ENCODE measurements at regions not wholly inside any gene's neighbourhood (a gene's known extent, or its start where the extent isn't known, plus 50 kb on each side); places are given as distances from the start of the nearest gene placed in this dataset.

GRCh38 chr1:22323846-22324504, 127.7 kb upstream of the ZBTB40 start:
- H4K91ac ChIP-seq (ENCODE audit: low read depth, low read length), result no peak overlapping the region
- peaks cover 5 to 8% of the 10 kb centered on the region in 2 experiments for H3K4me1 ChIP-seq (ENCODE audit: control insufficient read depth in 1 of 2, insufficient read depth in 2 of 2, low read length in 2 of 2)
- H3K14ac ChIP-seq (ENCODE audit: low read length), result no peak overlapping the region
- no peak overlapping the region for H4K12ac ChIP-seq (ENCODE audit: low read depth, low read length)
- DNase-seq, result no peak
- H2BK120ac ChIP-seq (ENCODE audit: insufficient read depth, low read length, poor library complexity), result no peak overlapping the region
- H3K27ac ChIP-seq (ENCODE audit: low read depth, low read length), result no peak overlapping the region
- peaks cover 3% of the 10 kb centered on the region for H3K79me1 ChIP-seq (ENCODE audit: low read length)
- no peak overlapping the region for H3K18ac ChIP-seq (ENCODE audit: low read length)
- H2BK5ac ChIP-seq (ENCODE audit: low read depth, low read length, poor library complexity), result no peak overlapping the region
- peaks cover 2% of the 10 kb centered on the region for H3K9me3 ChIP-seq (ENCODE audit: insufficient read depth, low read depth, low read length)
- H4K8ac ChIP-seq (ENCODE audit: low read depth, low read length), result no peak overlapping the region
- H3K36me3 ChIP-seq (ENCODE audit: control insufficient read depth in 1 of 2, insufficient read depth in 2 of 2, low read length in 2 of 2), result no peaks in the 10 kb centered on the region
- no peaks in the 10 kb centered on the region for H3K27me3 ChIP-seq (ENCODE audit: insufficient read depth, low read length)
- no peak overlapping the region for H3K23ac ChIP-seq (ENCODE audit: low read length)
- H3K9ac ChIP-seq (ENCODE audit: low read length), result no peak overlapping the region
- H3K4me2 ChIP-seq (ENCODE audit: low read length), result no peak overlapping the region
- no peak overlapping the region for H2AK5ac ChIP-seq (ENCODE audit: low read length)
- H2AFZ ChIP-seq (ENCODE audit: insufficient read depth, low read length, poor library complexity), result no peak overlapping the region
- no peak overlapping the region for H3K4me3 ChIP-seq (ENCODE audit: low read depth, low read length)
- H3K4ac ChIP-seq (ENCODE audit: low read depth, low read length), result no peak overlapping the region
- no peak overlapping the region for H2BK12ac ChIP-seq (ENCODE audit: low read length)
- no CpG with 5 or more reads among the region's 11 CpGs for WGBS (ENCODE audit: extremely low coverage, insufficient coverage, insufficient read length)
- H3K79me2 ChIP-seq (ENCODE audit: control insufficient read depth, insufficient read depth, low read length, poor library complexity), result no peaks in the 10 kb centered on the region

DNA sequence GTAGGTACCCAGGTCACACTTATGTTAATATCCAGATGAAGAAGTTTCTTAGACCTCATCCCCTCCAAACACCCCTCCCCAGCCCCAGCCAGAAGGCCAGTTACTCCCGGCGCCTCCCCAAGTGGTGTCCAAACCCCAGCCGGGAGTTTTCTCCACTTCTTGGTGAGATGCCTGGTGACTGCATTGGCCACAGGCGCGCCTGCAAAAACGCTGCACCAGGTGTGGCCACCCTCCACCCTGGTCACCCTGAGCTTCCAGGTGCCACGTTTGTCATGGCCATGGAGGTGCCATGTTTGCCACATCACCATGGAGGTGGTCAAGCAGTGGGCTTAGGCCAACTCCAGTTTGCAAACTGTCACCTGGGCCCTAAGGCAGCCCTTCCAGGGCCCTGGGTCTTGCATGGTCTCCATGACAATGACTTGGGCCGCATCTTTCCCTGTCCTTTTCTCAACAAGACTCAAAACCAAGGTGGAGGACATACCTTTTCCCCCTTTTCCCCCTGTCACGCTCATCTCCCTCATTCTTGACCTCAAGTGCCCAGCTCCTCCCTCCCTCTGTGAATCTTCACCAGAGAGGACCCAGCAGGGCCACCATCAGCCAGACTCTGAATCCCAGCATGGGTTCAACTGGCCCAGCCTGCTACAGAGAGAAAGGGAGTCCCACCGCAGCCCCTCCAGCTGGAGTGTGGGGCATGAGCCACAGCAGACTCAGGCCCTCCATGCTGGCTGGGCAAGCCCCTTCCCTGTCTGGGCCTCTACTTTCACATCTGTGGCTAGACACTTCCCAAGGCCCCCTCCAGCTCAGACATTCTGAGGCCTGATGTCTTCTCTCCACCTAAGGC, 125.9 kb upstream of the ZBTB40 start:
- peaks cover 5 to 8% of the 10 kb centered on the region in 2 experiments for H3K4me1 ChIP-seq (ENCODE audit: control insufficient read depth in 1 of 2, insufficient read depth in 2 of 2, low read length in 2 of 2)
- H3K36me3 ChIP-seq (ENCODE audit: control insufficient read depth in 1 of 2, insufficient read depth in 2 of 2, low read length in 2 of 2), result no peaks in the 10 kb centered on the region
- H3K18ac ChIP-seq (ENCODE audit: low read length), result no peak overlapping the region
- no peak overlapping the region for H2BK120ac ChIP-seq (ENCODE audit: insufficient read depth, low read length, poor library complexity)
- H3K27me3 ChIP-seq (ENCODE audit: insufficient read depth, low read length), result no peaks in the 10 kb centered on the region
- no peak overlapping the region for H3K4me2 ChIP-seq (ENCODE audit: low read length)
- peak overlapping the region; percentile 12 for H2BK12ac ChIP-seq (ENCODE audit: low read length)
- no peak overlapping the region for H2AK5ac ChIP-seq (ENCODE audit: low read length)
- DNase-seq, result no peak
- no peak overlapping the region for H4K8ac ChIP-seq (ENCODE audit: low read depth, low read length)
- H3K79me2 ChIP-seq (ENCODE audit: control insufficient read depth, insufficient read depth, low read length, poor library complexity), result no peaks in the 10 kb centered on the region
- no peak overlapping the region for H2BK5ac ChIP-seq (ENCODE audit: low read depth, low read length, poor library complexity)
- WGBS (ENCODE audit: extremely low coverage, insufficient coverage, insufficient read length), result no CpG with 5 or more reads among the region's 10 CpGs
- no peak overlapping the region for H4K12ac ChIP-seq (ENCODE audit: low read depth, low read length)
- H3K4me3 ChIP-seq (ENCODE audit: low read depth, low read length), result no peak overlapping the region
- H3K9ac ChIP-seq (ENCODE audit: low read length), result no peak overlapping the region
- peaks cover 2% of the 10 kb centered on the region for H3K9me3 ChIP-seq (ENCODE audit: insufficient read depth, low read depth, low read length)
- H3K14ac ChIP-seq (ENCODE audit: low read length), result no peak overlapping the region
- H3K4ac ChIP-seq (ENCODE audit: low read depth, low read length), result no peak overlapping the region
- H2AFZ ChIP-seq (ENCODE audit: insufficient read depth, low read length, poor library complexity), result no peak overlapping the region
- peak overlapping the region; percentile 5 for H4K91ac ChIP-seq (ENCODE audit: low read depth, low read length)
- no peak overlapping the region for H3K23ac ChIP-seq (ENCODE audit: low read length)
- peaks cover 3% of the 10 kb centered on the region for H3K79me1 ChIP-seq (ENCODE audit: low read length)
- no peak overlapping the region for H3K27ac ChIP-seq (ENCODE audit: low read depth, low read length)

DNA sequence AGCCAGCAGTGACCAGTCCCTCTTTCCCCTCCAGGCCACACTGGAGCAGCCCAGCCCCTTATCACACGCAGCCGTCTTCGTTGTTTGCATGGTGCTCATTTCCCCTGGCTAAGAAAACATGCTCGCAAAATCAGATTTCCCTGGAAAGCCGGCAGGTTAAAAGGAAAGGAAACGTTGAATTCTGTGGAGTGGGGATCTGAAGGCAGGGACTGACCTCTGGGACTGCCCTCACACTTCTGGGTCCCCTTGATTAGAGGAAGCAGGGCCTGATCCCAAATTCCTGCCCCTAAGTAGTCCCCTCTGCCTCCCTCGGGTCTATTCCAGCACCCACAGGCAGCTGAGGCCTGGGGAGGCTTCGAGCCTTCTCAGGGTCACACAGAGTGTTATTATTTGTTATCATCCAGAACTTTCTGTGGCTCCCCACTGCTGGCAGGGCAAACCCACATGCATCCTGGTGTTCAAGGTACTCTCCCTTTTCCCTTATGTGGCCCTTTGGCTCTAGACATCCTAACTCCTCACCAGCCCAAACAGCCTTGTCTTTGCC, 125.2 kb upstream of the ZBTB40 start:
- Histone ChIP-seq H4K8ac (ENCODE audit: low read depth, low read length) (no peak overlapping the region), H3K79me1 (ENCODE audit: low read length) (peaks cover 3% of the 10 kb centered on the region), H2BK5ac (ENCODE audit: low read depth, low read length, poor library complexity) (no peak overlapping the region), H3K23ac (ENCODE audit: low read length) (no peak overlapping the region), H3K4me2 (ENCODE audit: low read length) (no peak overlapping the region), H3K9ac (ENCODE audit: low read length) (no peak overlapping the region), H3K27ac (ENCODE audit: low read depth, low read length) (no peak overlapping the region), H3K79me2 (ENCODE audit: control insufficient read depth, insufficient read depth, low read length, poor library complexity) (no peaks in the 10 kb centered on the region), H2AK5ac (ENCODE audit: low read length) (no peak overlapping the region), H3K27me3 (ENCODE audit: insufficient read depth, low read length) (no peaks in the 10 kb centered on the region), H2BK120ac (ENCODE audit: insufficient read depth, low read length, poor library complexity) (peak overlapping the region; percentile 8), H3K4me1 (ENCODE audit: control insufficient read depth in 1 of 2, insufficient read depth in 2 of 2, low read length in 2 of 2) (peaks cover 5 to 8% of the 10 kb centered on the region in 2 experiments), H3K18ac (ENCODE audit: low read length) (no peak overlapping the region), H3K9me3 (ENCODE audit: insufficient read depth, low read depth, low read length) (peaks cover 2% of the 10 kb centered on the region), H3K4ac (ENCODE audit: low read depth, low read length) (no peak overlapping the region), H4K12ac (ENCODE audit: low read depth, low read length) (no peak overlapping the region), H2BK12ac (ENCODE audit: low read length) (no peak overlapping the region), H4K91ac (ENCODE audit: low read depth, low read length) (no peak overlapping the region), H2AFZ (ENCODE audit: insufficient read depth, low read length, poor library complexity) (no peak overlapping the region), H3K4me3 (ENCODE audit: low read depth, low read length) (no peak overlapping the region), H3K36me3 (ENCODE audit: control insufficient read depth in 1 of 2, insufficient read depth in 2 of 2, low read length in 2 of 2) (no peaks in the 10 kb centered on the region), H3K14ac (ENCODE audit: low read length) (no peak overlapping the region)
- DNase-seq, result peak in 1 of 2 donors; percentile 66
- WGBS (ENCODE audit: extremely low coverage, insufficient coverage, insufficient read length), result no CpG with 5 or more reads among the region's 8 CpGs

DNA sequence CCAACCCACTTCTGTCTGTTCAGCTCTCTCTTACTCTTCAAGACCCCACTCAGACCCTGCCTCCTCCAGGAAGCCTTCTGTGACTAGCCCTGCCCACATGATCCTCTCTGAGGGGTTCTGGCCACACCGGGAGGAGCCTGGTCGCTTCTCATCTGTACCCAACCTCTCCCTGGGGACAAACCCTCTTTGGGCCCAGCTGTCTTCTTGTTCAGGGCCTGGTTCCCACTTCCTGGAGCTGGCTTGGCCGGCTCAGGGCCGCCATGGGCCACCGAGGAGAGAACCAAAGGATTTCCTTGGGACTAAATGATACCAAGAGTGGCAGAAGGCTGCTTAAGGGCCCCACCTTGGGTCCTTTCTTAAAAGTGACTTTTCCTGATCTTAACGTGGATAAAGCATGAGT, 124.7 kb upstream of the ZBTB40 start:
- Histone ChIP-seq H3K18ac (ENCODE audit: low read length) (no peak overlapping the region), H3K79me1 (ENCODE audit: low read length) (peaks cover 3% of the 10 kb centered on the region), H4K8ac (ENCODE audit: low read depth, low read length) (no peak overlapping the region), H3K9me3 (ENCODE audit: insufficient read depth, low read depth, low read length) (peaks cover under 1% of the 10 kb centered on the region), H3K9ac (ENCODE audit: low read length) (no peak overlapping the region), H3K27ac (ENCODE audit: low read depth, low read length) (no peak overlapping the region), H3K4me1 (ENCODE audit: control insufficient read depth in 1 of 2, insufficient read depth in 2 of 2, low read length in 2 of 2) (peaks cover 7 to 8% of the 10 kb centered on the region in 2 experiments), H2AFZ (ENCODE audit: insufficient read depth, low read length, poor library complexity) (no peak overlapping the region), H3K79me2 (ENCODE audit: control insufficient read depth, insufficient read depth, low read length, poor library complexity) (no peaks in the 10 kb centered on the region), H2BK12ac (ENCODE audit: low read length) (no peak overlapping the region), H3K4me2 (ENCODE audit: low read length) (no peak overlapping the region), H3K27me3 (ENCODE audit: insufficient read depth, low read length) (no peaks in the 10 kb centered on the region), H4K12ac (ENCODE audit: low read depth, low read length) (no peak overlapping the region), H3K4ac (ENCODE audit: low read depth, low read length) (no peak overlapping the region), H3K14ac (ENCODE audit: low read length) (no peak overlapping the region), H3K4me3 (ENCODE audit: low read depth, low read length) (no peak overlapping the region), H3K36me3 (ENCODE audit: control insufficient read depth in 1 of 2, insufficient read depth in 2 of 2, low read length in 2 of 2) (no peaks in the 10 kb centered on the region), H4K91ac (ENCODE audit: low read depth, low read length) (no peak overlapping the region), H3K23ac (ENCODE audit: low read length) (no peak overlapping the region), H2BK120ac (ENCODE audit: insufficient read depth, low read length, poor library complexity) (peak overlapping the region; percentile 8), H2AK5ac (ENCODE audit: low read length) (no peak overlapping the region), H2BK5ac (ENCODE audit: low read depth, low read length, poor library complexity) (no peak overlapping the region)
- no CpG with 5 or more reads among the region's 6 CpGs for WGBS (ENCODE audit: extremely low coverage, insufficient coverage, insufficient read length)
- DNase-seq, result no peak
